GM21423 (cell line): ENCODE measurements at regions not wholly inside any gene's neighbourhood (a gene's known extent, or its start where the extent isn't known, plus 50 kb on each side); places are given as distances from the start of the nearest gene placed in this dataset.
A peak's percentile ranks its signal among the peaks of the same experiment; 100 is the strongest.

Experiments used
- ATAC-seq: cut with Tn5 transposase; IDR thresholded peaks from one replicate; pipeline ENCODE4 v1.9.1; 2021; ENCODE audit warnings: mild to moderate bottlenecking, moderate library complexity; ENCODE audit not compliant: unreplicated experiment

DNA sequence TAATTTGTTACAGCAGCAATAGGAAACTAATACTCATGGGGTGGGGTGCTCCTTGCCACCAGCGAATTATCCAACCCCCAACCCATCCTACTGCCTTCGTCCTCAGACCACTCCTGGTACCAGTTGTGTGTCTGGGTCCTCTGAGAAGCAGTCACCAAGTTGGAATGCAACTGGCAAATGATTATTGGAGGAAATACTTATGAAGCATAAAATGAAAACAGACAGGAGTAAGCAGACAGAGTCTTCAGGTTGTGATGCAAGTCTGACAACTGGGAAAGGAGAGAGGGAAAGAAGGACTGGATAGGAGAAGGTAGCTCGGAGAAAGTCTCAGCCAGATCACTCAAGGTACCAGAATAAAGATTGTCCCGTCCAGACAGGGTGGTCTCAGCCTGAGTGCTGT is 181.1 kb upstream of the ARID2 start:
- no peak for ATAC-seq

DNA sequence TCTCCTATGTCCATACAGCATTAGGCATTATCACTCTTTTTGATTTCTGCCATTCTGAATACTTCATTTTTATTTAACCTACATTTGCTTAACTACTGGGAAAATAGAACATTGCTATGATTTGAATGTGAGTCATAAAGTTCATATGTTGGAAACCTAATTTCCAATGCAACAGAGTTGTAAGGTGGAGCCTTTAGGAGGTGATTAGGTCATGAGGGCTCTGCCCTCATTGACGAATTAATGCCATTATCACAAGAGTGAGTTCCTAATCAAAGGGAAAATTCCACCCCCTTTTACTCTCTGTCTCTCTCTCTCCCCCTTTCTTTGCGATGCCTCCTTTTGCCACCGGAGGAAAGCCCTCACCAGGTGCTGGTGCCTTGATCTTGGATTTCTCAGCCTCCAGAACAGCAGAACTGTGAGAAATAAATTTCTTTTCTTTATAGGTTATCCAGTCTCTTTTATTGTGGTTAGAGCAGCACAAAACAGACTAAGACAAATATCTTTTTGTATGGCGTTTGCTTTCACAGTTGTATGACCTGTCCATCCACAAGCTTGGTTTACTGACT is 180.1 kb upstream of the ARID2 start:
- no peak for ATAC-seq

DNA sequence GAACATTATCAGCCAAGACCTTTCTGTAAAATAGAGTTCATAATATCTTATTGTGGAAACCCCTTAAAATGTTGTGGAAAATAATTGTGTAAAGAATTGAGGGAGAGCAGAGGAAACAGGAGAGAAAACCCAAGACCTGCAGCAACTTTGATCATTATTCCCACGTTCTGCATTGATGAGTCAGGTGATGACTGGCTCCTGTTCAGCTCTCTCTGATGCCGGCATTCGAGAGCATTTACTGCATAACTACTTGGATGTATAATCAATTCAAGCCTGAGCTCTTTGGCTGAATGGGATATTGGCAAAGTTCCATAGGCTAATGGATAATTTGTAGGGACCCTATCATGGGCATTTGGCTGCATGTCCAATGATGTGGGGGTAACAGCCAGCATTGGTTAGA is 176.3 kb upstream of the ARID2 start:
- ATAC-seq: no peak

DNA sequence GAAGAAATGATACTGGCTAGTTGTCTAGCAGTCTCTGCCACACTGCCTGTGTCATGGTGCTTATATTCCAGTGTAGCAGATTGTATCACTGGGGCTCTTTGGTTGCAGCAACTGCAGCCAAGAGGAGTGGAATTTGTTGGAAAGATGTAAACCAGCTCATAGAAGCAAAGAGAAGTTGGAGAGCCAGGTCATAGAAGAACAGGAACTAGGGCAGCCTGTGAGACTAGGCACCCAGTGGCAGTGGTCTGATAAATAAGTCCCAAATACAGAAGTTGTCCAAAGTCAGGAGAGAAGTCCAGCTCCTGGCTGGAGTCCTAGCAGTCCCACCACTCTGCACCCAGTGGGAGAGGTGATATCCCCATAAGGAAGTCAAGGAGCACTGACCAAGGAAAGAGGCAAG is 172.5 kb upstream of the ARID2 start:
- ATAC-seq: no peak

DNA sequence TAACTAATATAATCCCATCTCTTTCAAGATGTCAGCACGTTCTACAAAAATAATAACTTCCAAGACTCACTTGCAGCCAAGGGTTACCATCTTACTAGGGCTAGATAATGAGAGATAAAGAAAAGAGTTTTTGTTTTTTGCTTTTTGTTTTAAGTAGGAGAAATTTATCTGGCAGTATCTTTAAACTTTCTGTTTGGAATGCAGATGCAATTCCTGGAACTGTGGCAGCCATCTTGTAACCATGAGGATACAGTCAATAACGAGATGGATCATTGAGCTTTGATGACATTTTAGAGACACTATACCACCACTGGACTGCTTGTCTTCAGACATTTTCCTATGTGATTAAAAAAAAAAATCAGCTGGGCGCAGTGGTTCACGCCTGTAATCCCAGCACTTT is 171.2 kb upstream of the ARID2 start:
- ATAC-seq: no peak

DNA sequence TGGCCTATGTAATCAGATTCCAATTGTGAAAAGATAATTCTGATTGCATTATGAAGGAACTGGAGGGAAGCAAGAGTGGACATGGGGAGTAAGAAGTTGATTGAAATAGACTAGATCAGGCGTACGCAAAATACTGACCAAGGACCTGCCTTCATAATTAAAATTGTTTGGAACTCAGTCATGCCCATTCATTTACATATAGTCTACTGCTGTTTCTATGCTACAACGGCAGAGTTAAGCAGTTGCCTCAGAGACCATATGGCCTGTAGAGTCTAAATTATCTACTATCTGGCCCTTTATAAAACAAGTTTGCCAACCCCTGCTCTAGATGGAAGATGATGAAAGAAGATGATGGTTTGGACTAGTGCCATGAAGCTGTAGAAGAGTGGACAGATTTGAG is 170.0 kb upstream of the ARID2 start:
- no peak for ATAC-seq

DNA sequence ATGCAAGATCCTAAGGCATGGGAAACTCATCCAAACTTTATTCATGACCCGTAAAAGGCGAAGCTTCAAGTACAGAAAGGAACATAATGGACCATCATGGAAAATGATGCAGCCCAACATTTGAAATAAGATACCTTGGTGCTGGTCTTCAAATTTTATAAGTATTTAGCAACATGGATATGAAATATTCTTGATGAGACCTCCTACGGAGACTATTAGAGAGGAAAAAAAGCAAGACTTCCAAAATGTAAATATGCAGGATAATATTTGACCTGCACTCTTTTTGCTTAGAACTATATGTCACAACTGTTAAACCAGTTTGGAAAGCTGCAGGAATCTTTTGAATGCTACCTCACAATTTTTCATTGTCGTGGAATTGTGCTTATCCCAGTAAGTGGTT is 168.8 kb upstream of the ARID2 start:
- ATAC-seq: no peak

DNA sequence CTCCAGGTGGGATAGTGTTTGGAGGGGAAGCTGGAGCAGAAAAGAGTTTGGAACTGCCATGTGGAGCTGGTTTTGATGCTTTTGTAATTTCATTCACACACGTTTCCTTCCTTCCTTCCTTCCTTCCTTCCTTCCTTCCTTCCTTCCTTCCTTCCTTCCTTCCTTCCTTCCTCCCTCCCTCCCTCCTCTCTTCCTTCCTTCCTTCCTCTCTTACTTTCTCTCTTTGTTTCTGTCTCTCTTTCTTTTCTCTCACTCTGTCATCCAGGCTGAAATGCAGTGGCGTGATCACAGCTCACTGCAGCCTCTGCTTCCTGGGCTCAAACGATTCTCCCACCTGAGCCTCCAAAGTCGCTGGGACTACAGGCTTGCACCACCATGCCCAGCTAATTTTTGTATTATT is 168.0 kb upstream of the ARID2 start:
- ATAC-seq: no peak

DNA sequence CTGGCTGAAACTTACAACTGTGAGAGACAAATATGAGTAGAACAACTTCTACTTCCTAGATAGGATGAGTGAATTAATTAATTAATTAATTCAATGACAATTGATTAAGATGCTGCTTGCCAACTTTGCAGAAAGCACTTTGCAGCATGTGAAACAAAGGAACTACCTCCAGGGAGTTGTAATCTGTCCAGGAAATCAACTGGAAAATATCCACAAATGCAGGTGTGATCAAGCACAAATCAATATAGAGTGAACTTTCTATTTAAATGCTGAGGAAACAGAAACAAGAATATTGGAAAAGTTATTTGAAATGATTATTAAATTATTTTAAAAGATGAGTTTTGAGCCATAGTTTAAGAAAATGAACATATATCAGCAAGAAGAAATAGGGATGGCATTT is 163.9 kb upstream of the ARID2 start:
- ATAC-seq: no peak

DNA sequence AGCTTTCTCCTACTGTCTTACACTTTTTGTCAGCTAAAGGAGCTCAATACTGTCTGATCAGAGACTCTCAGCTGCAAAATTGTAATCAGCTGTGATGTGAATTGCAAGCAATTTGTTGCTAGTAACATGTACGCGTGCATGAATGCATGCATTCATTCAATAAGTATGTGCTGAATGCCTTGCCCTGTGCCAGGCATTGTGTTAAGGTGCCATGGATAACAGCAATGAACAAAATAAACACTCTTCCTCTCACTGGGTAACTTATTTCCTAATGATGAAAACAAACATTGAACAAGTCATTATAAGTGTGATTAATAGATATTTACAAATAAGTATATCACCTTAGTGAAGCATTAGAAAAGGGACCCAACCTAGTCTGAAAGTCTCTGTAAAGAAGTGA is 163.2 kb upstream of the ARID2 start:
- ATAC-seq: no peak

DNA sequence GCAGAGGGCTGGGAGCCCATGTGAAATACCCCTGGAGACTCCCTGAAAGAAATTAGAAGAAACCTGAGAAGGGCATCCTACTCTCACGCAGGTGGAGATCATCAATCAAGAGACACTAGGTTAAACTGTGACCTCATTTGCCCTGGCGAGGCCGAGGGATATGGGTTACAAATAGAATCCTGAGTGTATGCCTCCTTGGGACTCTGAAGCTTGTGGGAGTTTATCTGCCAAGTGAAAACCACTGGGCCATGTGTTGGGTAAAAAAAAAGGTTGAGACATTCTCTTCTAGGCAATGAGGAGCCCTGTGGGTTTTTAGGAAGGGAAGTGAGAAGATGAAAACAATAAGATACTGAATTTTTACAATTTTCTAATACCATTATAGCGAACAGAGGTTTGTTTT is 160.7 kb upstream of the ARID2 start:
- no peak for ATAC-seq

DNA sequence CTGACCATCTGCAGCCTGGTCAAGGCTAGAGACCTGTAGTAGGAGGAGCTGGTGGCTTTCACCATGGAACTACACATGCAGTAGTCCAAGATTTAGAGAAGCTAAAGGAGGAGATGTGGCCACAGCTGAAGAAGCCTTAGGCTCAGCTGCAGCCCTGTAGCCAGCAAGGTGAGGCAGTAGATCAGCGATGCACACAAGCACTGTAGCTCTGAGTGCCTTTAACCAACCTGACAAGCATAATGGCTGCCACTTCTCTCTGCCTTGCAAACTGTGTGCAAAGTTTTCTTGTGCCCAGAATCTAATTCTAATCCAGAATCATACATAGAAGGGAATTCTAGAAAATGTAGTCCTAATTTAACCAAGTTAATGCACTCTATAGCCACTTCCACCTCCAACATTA is 159.0 kb upstream of the ARID2 start:
- ATAC-seq: no peak

DNA sequence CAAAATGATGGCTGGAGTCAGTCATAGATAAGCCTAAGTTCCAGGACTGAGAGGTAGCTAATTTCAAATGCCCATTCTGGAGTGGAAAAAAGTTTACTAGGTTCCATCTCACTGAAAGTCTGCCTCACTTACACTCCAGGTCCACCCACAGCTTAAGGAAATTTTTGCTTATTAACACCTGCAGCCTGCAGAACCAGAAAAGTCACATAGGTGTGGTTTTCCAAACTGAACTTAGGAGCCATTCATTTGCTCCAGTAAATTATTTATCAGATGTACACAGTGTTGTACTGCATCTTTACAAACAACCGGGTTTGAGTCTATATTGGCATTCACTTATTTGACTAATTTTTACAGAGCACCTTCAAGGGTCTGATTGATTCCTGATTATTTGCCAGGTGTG is 157.4 kb upstream of the ARID2 start:
- ATAC-seq: no peak

DNA sequence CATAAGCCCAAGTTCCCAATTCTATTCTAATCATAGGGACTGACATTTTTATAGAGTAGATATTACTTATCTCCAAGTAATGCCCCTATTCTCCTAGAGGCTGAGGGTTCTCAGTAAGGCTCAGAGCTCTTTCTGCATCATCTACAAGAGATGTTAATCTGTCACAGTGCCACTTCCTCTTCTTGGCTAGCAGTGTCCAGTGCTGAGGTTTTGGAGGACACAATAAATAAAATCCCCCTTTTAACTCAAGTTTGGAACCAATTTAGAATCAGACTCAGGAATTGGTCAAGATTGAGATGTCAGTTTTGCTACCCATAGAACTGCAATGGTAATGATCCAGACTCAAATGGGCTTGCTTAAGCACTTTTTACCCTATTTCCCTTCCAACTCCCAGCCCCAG is 154.1 kb upstream of the ARID2 start:
- peak; percentile 35 for ATAC-seq

DNA sequence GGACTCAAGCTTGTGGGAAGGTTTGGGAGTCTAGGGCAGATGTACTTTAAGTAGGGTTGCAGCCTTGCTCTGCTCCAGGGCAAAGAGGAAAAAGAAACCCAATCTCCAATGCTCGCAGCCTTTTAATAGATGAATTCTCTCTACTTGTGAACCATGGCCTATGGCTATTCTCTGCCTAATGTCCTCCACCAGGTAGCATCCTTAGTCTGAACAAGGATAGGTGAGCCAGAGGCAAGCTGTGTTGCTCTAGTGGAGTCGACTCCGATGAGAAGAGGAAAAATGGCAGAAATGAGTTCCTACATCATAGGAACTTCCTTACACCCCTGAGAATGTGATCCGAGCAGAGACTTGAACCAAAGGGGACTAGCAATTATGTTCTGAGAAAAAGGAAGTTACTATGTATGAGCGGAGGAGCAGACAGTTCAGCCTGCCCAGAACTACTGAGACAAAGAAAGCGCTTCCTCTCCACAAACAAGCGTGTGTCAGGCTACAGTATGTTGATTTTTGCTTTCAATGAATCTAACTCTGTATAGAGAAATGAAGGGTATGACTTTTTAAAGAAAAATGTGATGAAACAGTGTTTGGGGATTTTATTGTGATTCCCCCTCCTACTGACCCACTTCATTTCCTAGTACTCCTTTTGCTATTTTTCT is 153.6 kb upstream of the ARID2 start:
- peak; percentile 82 for ATAC-seq

DNA sequence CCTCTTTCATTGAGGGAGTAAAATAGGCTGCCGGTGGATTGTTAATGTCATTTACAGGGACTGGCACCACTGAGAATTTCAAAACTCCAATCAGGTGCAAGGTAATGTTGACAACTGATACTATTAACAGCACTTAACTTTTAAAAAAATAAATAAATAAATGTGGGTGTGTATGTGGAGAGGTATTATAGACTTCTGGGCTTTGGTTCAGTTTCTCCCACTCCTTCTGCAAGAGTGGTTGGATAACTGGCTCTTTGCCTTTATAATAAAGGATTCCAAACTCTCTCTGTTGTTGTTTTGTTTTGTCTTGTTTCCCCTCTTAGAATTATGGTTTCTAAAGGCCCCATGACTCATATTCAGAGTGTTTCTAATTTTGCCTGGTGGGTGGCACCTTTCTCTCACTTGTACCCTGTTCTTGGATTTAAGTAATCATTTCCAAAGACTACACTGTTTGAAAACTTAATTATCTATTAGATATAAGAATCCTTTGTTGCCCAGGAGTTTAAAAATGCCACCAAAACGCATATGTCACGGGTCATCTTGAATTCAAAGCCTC is 151.6 kb upstream of the ARID2 start:
- ATAC-seq: no peak

DNA sequence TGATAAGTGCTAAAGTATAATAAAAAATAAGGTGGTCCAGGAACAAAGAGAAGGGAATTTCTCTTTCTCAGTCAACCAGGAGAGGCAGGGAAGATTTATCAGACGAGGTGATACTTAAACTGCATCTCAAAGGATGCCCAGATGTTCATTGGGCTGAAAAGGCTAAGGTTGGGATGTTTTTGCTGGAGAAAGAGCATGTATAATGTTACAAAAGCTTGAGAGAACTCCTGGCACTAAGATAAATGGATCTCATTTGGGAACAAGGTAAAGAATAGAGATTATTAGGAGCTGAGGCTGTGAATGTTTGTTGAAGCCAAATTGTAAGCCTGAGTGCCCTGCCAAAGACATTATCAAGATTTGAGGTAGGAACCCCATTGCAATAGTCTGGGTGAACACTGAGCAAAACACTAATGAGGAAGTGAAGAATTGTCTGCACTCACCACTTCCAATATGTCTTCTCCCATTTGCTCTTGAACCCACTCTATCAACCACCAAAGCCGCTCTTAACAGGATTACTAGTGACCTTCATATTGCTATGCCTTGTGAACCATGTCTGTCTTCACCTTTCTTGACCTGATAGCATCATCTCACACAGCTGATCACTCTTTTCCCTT is 149.0 kb upstream of the ARID2 start:
- no peak for ATAC-seq

DNA sequence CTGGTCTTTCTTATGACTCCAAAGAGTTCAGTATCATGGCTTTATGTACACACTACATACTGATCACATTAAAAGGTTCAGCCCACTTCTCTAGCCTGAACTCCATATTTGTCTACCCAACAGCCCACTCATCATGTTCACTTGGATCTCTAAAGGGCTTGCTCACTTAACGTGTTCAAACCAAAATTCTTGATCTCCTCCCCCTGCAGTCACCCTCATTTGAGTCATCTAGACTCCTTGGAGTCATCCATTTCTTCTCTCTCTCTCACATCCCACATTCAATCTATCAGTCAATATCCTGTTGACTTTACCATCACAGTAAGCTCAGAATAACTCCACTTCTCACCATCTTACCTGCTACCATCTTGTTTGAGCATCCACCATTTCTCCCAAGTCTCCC is 148.4 kb upstream of the ARID2 start:
- ATAC-seq: no peak

DNA sequence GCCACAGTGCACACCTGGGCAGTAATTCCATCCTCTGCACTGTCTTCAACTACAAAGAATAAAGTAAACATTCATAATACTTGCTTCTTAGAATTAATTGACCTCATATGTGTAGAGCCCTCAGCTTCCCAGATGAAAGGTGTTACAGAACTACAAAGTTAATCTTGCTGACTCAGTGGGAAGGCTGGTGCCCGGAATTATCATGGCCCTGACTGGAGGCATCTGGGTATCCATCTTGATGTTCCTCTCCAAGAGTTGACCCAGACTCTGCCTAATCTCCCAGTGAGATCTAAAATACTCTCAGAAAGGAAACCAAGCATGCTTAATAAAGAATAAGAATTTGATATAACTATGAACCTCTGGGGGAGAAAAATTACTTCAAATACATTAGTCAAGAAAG is 147.0 kb upstream of the ARID2 start:
- ATAC-seq: no peak

DNA sequence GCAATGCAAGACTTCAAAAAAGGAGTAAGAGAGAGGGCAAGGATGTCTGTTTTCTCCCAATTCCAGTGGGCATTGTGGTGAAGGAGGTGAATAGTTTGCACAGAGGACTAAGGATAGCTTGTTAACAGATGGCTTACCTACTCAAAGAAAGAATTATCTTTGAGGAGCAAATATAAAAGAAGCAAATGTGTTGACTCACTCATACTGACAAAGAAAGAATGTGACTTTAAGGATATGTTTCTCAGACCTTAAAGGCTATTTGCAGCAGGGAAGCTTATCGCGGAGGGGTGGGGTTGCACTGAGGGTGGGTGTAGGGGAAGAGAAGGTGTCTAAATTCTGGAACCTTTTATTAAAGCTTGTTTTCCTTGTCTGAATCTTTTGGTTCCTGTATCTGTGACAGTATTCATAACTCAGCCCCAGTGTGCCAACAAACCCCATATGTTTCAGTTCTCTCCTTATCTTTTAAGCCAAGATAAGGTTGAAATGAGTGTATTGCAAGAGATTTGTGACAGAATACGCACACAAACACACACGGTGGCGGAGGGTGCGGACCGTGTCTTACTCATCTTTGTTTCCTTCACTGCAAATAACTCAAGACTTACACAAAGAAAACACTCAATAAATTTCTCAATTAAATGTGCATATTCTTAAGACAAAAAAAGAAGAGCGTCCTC is 146.4 kb upstream of the ARID2 start:
- no peak for ATAC-seq

DNA sequence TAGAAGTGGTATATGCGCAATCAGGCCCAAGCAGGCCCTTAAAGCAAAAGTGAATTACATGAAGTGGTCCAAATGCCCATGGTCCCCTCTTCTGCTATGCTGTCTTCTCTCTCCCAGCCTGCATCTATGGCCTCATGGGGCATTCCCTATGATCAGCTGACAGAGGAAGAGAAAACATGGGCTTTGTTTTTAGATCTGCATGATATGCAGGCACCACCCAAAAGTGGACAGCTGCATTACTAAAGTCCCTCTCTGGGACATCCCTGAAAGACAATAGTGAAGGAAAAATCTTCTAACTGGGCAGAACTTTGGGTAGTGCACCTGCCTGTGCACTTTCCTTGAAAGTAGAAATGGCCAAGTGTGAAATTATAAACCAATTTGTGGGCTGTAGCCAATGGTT is 145.2 kb upstream of the ARID2 start:
- ATAC-seq: no peak
